Stomach (tissue), 4 donors: ENCODE measurements at regions not wholly inside any gene's neighbourhood (a gene's known extent, or its start where the extent isn't known, plus 50 kb on each side); places are given as distances from the start of the nearest gene placed in this dataset.

Experiments used
- CTCF ChIP-seq, 7 experiments: fragments of 450-650 bp in 4 of 7; fragments of 200-600 bp in 3 of 7; sonication (generic) in 3 of 7; IDR thresholded peaks; one replicate each; pipeline ENCODE4 v1.5.1; 2016 to 2019; ENCODE audit warnings: antibody characterized with exemption in 7 of 7, control low read depth in 2 of 7, mild to moderate bottlenecking in 1 of 7
- EP300 ChIP-seq: sonication (generic); formaldehyde crosslinking; IDR thresholded peaks from one replicate; pipeline ENCODE4 v1.6.1; 2017; ENCODE audit warnings: antibody characterized with exemption
- POLR2A ChIP-seq, 4 donors: fragments of 450-650 bp; IDR thresholded peaks; one replicate each; pipeline ENCODE4 v1.6.1; 2016; ENCODE audit warnings: antibody characterized with exemption in 4 of 4, control low read depth in 2 of 4, mild to moderate bottlenecking in 1 of 4, moderate library complexity in 1 of 4

GRCh38 chr13:74633734-74634133, 499.5 kb upstream of the KLF12 start:
- TF ChIP-seq CTCF (IDR thresholded peaks at IDR 0.05): no peak
- TF ChIP-seq POLR2A (IDR thresholded peaks at IDR 0.05): no peak
- TF ChIP-seq EP300: no peak
